GM21447 (cell line): ENCODE measurements at regions not wholly inside any gene's neighbourhood (a gene's known extent, or its start where the extent isn't known, plus 50 kb on each side); places are given as distances from the start of the nearest gene placed in this dataset.
"Not testable (repeated sequence)": the region's sequence is repeated elsewhere in the genome, so short reads cannot be mapped to it uniquely, and the experiment has no call there.

ENCODE experiments used
- ATAC-seq: cut with Tn5 transposase; IDR thresholded peaks from one replicate; pipeline ENCODE4 v1.9.1; 2021; ENCODE audit not compliant: unreplicated experiment

DNA sequence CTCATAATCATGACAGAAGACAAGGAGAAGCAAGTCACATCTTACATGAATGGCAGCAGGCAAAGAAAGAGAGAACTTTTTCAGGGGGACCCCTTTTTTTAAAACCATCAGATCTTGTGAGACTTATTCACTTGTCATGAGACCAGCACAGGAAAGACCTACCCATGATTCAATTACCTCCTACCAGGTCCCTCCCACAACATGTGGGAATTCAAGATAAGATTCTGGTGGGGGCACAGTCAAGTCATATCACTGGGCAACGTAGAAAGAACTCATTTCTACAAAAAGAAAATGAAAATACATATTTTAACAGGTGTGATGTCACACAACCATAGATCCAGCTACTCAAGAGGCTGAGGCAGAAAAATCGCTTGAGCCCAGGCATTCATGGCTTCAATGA is 304.1 kb downstream of the IPMK start:
- no peak for ATAC-seq

DNA sequence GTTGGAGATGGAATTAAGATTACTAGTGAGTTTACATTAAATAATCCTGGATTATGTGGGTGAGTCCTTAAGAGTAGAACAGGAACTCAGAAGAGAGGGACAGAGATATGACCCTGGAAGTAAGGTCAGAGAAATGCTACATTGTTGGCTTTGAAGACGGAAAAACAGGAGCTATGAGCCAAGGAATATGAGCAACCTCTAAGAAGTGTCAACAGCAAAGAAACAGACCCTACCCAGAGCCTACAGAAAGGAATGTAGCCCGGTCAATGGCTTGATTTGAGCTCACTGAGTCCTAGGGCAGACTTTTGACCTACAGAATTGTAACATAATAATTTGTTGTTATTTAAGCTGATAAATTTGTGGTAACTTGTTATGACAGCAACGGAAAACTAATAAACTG is 304.9 kb downstream of the IPMK start:
- no peak for ATAC-seq

DNA sequence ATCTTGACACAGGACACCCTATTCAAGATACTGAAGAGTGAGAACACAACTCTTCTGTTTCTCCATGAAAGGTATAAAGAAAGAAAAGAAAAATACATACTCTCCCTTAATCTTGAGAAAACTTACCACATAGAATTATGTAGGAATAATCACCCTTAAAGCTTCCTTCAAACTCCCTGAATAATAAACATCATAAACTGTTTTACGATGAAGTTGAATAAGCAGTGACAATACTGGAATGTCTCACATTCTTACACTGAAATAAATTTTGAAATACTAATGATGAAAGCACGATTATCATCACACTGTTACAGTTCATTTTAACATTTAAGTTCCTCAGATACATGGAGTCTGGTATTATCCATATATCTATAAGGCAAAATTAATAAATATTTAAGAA is 306.2 kb downstream of the IPMK start:
- no peak for ATAC-seq

DNA sequence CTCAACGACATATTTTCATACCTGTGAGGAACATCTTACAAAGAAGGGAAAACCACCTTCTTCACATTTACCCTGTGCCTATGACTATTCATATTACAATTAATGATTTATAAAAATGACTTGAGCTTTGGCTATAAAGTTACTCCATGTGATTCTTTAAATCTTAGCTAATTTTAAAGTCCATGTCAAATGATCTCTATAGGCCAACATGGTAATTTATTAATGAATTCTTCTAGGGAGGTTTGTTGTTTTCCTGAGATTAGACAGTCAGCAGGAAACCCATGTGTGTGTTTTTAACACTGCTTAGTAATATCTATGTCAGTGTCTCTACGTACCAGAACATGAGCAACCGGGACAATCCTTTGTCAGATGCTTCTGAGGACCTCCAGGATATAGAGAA is 307.3 kb downstream of the IPMK start:
- no peak for ATAC-seq

DNA sequence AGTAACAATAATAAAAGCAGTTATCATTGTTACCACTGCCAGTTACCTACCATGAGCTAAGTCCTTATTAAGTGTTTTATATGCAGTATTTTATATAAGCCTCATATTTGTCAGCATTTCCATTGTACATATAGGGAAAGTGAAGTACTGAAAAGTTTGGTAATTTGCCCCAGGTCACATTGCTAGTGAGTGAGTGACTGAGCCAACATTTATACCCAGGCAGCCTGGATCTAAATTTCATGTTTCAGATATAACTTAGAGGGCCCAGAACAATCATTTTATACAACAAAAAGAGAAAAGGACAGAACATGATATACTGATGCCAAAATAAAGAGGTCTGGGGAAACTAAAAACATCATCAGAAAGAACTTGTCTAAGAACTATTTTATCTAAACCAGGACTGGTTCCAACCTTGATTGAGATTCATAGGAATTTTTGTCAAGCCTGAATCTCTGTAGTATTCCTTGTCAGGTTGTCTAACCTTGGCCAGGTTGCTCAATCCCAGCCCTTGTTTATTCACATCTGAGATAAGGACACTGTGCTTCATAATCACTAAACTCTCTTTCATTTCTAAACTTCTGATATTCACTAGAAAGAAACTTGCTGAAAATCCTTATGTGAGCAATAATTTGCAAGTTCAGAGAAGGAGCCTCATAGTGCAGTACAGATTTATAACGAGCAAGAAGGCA is 308.2 kb downstream of the IPMK start:
- no peak for ATAC-seq

DNA sequence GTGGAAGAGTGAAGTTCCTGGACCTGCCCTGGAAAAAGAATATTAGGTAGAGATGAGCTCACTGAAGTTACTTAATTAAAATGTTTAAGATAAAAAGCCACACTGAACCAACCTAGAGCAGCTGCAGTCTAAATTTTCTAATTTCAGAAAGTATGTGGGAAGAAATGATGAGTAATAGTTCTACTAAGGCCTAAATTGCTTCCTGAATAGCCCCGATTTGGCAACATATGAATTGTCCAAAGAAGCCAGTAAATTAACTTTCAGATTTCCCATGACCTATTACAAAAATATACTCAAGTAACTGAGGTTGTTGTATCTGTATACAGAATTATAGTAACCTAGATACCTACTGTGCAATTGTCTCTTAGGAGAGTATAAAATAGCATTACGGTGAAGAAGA is 312.6 kb downstream of the IPMK start:
- no peak for ATAC-seq

DNA sequence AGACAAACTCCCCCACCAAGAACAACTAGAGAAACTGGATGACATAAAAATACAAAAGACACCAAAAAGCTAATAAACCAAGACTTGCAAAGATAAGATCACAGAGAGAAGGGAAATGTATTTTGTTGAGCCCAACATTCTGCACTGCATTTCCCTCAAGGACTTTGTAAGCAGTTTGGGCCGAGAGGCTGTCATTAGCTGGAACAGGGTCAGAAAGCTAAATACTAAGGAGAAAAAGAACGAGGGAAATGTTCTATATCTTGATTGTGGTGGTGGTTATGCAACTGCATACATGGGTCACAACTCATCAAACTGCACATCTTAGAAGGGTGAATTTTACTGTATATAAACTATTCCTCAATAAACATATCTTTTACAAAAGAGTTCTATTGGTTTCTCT is 315.0 kb downstream of the IPMK start:
- no peak for ATAC-seq

DNA sequence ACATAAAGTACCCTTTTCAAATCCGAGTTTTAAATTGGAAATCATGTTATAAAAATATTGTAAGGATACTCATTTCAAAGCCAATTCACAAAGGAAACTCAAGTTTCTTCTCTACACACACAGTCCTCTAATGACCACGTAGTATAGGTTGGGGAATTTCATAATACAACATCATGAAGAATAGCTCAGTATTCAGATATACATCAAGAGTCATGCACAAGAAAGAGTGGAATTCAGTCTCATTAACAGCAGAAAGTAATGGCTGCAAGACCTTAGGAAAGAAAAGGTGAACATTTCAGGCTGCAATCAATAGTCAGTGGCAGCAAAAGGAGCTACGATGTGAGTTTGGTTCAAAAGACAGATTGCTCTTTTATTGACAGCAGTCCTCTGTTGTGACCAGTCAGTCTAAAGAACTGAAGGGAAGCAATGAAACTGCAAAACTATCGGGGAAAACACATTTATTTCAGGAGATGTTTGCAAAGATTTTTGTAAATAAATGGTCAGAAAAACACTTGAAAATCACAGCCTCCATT is 317.2 kb downstream of the IPMK start:
- ATAC-seq, result no peak

DNA sequence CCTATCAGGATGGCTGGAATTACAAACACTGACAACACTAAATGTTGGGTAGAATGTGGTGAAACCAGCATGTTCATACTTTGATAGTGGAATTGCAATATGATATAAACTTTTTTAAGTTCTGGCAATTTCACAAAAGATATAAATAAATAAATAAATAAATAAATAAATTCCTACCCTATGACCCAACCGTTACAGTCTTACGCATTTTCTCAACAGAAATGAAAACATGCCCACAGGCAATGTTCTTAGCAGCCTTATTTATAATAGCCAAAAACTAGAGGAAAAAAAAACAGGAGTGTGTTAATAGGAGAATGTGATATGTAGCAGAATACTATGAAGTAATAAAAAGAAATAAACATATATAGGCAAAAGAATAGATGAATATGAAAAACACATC is 318.9 kb downstream of the IPMK start:
- ATAC-seq, result no peak

DNA sequence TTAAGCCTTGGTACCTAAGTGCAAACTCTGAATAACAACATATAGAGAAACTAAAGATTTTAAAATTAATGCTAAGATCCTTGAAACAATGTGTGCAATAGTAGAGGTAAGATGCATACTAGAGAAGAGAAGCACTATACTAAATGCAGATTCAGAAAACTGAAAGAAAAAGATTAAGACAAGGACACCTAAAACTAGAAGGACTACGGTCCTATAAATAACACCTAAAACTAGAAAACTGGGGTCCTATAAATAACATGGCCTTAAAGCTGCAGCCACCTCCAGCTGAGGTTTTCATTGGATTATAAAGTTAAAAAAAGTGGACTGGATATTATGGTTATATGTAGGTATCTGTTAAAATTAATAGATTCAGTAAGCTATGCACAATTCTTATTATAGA is 320.9 kb downstream of the IPMK start:
- ATAC-seq, result no peak

DNA sequence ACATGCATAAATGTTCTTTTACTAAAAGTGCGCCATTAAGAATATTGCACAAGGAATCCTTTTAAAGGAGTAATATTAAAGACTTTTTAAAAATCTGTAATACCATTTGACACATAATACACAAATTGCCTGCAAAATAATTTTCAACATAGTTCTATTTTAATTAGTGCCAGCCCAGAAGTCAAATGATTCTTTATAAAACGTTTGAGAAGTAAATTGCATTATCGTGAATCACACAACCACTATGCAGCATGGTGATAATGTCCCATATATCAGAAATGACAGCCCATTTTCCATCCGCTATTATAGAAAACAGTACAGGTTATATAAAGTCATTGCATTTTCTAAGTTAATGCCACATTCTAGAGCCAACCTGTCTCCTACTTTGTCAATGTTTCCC is 324.0 kb downstream of the IPMK start:
- ATAC-seq, result no peak

DNA sequence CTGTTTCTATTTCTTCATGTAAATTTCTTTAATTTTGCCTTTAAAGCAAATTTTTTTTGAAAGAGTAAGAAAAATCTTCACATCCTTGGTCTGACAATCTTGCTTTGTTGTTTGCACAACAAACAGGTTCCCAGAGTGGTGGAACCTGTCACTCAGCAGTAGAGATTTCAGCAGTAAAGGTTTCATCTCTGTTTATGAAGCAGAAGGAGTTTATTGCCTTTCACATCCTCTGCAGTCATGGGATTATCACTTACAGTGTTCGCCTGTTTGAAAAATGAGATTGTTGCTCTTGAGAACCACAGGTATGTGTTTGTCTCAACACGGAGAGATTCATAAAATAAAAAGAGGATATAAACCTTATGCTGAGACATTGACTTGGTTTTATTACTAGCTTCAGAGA is 342.6 kb downstream of the IPMK start:
- ATAC-seq, result no peak

DNA sequence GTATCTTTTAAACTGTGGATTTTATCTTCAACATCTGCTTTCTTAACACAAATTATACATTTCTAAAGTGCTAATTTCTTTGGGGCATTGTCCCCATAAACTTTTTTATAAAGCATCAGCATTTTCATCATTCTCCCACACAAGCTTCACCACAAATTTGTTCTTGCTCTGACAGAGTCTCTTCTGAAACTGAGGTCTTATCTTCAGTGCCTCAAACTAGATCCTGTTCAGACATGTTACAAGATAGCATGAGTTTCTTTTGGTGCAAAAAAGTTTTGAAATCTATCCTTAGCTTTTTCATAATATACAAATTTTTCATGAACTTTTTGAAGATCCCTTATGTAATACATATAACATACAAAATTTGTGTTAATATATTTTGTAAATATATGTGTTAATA is 346.6 kb downstream of the IPMK start:
- ATAC-seq, result no peak

DNA sequence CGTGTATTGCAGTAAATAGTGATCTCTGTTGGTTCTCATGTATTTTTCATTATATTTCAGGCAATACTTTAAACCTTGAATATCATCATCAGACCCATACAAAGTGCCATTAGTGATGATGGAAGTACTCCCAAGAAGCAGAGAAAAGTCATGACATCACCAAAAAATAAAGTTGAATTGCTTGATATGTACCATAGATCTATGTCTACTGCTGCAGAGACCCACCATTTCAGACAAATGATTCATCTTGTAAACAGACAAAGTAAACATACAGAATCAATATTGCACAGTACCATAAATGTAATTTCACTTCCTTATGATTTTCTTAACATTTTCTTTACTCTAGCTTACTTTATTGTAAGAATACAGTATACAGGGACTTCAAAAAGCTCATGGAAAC is 347.8 kb downstream of the IPMK start:
- ATAC-seq, result no peak

DNA sequence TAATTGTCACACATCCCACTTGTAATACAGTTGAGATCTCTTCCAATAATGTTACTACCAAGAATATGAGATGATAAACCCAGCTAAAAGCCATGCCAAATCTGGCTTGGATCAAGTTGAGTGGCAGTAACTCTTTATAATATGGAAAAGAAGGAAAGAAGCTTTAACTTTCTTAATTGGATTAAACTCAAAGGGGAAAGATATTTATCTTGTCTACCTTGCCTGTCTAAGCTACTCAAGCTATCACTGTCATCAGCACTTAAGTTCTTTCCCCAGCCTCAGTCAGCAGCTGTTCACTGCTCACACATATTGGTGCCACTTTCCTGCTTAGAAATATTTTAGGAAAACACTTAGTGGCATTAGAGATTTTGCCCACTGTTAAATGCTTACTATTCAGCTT is 350.7 kb downstream of the IPMK start:
- no peak for ATAC-seq

DNA sequence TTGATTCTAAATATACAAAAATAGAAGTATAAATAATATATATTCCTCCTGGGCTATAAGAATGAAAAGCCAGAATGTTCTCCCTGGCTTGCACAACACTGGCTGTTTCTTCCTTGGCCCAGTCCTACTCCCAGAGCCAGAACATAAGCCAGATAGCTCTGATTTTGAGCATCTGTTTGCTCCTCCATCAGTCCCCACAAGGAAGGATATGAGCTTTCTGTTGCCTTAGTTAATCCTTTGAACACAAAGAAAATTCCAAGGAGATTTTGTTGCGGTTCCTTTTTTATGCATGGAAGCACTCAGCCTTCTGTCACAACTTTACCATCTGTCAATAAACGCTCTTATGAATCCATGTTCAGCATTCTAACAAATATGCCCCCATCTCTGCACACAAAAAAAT is 361.8 kb downstream of the IPMK start:
- ATAC-seq, result no peak

DNA sequence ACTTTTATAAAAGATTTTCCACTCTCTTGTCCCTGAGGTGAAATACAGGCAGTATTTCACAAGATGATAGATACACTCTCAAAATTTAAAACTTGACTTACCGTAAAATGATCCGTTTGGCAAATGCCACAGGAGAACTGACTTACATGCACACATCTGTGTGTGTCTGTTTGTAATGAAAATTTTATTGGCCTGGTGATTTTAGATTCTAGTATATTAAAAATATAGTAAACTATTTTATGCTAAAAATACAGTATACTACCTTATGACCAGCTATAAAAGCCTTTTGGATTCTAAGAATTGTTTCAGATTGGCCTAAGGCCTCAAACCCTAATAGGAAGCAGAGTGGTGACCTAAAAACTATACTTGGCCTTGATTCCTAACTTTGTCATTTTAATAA is 362.7 kb downstream of the IPMK start:
- ATAC-seq, result no peak

DNA sequence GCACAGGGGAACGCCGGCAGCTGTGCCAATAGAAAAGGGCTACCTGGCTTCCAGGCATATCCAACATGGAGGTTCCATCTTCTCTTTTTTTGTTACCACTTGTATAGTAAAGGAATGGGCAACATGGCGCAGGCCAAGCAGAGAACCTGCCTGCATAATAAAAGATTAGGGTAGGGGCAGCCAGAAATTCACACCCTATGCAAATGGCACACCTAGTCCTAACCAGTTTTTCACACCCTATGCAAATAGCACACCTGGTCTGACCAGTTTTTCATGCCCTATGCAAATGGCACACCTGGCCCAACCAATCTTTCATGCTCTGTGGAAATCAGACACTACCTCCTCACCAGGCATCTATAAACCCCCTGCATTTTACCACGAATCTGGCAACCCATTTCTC is 369.5 kb downstream of the IPMK start:
- no peak for ATAC-seq

DNA sequence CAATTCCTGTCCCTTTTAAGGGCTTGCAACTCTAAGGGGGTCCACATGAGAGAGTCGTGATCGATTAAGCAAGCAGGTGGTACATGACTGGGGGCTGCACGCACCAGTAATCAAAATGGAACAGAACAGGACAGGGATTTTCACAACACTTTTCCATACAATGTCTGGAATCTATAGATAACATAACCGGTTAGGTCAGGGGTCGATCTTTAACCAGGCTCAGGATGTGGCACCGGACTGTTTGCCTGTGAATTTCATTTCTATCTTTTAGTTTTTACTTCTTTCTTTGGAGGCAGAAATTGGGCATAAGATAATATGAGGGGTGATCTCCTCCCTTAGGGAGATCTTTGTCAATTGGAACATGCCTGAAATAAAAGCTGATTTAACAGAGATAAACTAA is 370.1 kb downstream of the IPMK start:
- no peak for ATAC-seq

DNA sequence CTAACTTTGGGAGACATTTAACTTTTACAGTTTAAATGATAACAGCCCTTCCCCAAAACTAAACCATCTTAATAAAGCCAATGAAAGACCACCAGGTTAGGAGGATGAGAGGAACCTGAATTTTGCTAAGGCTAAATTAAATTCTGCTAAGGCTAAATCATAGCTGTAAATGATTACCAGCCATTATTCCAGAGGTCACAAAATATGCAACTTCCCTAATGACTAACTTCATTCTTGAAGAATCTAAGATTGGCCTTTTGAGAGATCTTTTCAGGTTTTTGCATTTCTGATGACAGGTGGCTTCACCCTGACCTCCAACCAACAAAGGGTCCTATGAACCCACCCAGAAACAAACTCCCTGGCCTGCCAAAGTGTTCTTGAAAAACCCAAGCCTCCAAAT is 373.3 kb downstream of the IPMK start:
- ATAC-seq, result no peak

DNA sequence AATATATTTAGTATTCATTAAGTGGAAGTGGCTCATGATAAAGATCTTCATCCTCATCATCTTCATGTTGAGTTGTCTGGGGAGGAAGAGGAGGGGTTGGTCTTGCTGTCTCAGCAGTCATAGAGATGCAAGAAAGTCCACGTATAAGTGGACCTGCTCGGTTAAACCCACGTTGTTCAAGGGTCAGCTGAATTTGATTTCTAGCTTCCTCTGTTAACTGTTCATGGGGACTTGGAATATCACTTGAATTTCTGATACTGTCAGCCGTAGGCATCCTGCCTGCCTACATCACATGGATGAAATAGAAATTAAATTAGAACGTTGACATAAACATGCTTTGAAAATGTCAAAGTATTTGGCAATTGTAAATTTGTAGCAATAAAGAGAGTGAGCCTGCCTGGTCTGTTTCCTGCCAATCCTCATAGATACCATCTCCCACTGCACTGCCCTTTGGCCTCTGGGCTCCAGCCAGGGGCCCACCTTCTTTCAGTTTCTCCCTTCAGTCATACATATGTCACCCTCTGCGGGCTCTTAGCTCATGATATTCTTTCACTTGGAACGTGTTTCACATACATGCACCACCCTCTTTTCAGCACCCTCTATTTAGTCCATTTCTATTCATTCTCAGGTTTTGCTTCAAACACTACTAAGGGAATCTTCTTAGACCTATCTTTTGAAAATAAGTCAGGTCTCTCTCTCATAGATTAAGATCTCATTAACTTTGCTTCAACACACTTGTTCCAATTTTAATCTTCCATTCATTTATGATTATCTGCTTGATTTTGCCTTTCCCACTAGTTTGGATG is 376.3 kb downstream of the IPMK start:
- ATAC-seq, result no peak

DNA sequence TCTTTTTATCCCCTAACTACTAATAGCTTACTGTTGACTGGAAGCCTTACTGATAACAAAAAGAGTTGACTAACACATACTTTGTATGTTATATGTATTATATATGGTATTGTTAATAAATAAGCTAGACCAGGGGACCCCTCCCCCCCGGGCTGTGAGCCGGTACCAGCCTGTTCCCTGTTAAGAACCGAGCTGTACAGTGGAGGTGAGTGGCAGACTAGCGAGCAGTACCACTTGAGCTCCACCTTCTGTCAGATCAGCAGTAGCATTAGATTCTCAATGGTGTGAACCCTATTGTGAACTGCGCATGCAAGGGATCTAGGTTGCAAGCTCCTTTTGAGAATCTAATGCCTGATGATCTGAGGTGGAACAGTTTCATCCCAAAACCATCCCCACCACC is 377.0 kb downstream of the IPMK start:
- ATAC-seq, result no peak

DNA sequence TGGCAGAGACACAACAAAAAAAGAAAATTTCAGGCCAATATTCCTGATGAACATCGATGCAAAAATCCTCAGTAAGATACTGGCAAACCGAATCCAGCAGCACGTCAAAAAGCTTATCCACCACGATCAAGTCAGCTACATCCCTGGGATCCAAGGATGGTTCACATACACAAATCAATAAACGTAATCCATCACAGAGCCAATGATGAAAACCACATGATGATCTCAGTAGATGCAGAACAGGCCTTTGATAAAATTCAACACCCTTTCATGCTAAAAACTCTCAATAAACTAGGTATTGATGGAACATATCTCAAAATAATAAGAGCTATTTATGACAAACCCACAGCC is 382.1 kb downstream of the IPMK start:
- not testable (repeated sequence) for ATAC-seq
